Stimulated activated CD4-positive, alpha-beta T cell treated with anti-CD3 and anti-CD28 coated beads, Interleukin-12 subunit alpha, Interleukin-12 subunit beta, amount 100 ng/mL, for 48 hours (primary cell): ENCODE measurements at regions not wholly inside any gene's neighbourhood (a gene's known extent, or its start where the extent isn't known, plus 50 kb on each side); places are given as distances from the start of the nearest gene placed in this dataset.
"Not testable (repeated sequence)": the region's sequence is repeated elsewhere in the genome, so short reads cannot be mapped to it uniquely, and the experiment has no call there.

Source experiments
- DNase-seq, 3 donors: peaks; one replicate each; pipeline ENCODE4 v3.0.0-alpha.2; 2020; ENCODE audit warnings: low read depth in 2 of 3, low spot score in 1 of 3

DNA sequence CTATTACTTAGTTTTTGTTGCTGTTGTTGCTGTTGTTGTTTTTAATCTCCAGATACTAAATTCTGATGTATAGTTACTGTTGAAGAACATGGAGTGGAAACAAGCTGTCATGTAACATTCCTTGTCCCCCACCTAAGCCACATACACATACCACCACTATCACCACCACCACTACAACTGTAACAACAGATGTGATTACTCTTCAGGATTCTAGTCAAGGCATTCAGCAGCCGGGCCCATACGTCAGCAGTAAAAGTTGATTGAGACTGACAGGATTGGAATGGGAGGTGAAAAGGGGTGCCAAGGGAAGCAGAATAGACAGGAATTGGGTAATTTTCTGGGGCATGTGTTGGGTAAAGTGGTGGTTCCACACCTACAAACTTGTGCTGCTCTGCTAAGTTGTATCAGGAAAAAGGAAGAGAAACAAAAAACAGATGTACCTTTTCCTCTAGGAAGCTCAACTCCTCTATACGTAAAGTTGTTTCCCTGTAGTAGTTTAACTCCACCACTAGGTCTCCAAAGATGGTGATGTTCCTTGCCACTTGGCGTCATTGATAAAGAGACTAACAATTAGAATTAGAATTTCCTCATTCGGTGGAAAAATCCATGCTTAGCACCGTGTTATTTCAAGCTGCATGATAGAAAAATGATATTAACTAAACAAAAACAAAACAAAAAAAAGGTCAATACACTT is 138.6 kb downstream of the ARRDC3 start:
- DNase-seq = no peak

DNA sequence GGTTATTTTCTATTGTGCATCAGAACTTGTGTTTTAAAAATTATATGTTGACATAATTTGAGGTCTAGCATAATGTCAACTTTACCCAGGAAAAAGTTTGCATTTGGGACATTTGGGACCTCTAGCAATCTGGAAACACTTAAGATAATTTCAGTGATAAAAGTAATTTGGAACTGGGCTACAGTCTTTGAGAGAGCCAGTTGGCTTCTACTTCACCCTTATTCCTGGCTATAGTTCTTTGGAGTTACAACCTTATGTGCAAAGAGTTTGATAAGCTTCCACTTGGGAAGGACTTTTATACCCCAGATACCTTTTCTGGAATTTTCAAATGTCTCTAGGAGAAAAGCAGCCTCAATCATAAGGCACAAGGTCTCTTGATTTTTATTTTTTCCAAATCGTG is 139.3 kb downstream of the ARRDC3 start:
- no peak for DNase-seq

DNA sequence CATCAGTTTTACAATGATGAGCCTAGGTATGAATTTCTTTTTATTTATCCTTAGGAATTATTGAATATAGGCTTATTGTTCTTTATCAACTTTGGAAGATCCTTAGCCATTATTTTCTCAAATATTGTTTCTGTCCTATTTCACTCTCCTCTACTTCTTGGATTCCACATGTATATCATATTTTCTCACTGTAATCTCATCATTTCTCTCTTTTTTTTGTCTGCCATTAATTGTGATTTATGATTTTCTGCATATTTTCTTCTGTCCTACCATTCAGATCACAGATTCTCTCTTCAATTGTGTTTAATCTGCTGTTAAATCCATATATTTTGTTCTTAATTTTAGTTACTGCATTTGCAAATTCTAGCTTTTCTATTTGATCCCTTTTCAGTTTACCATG is 139.8 kb downstream of the ARRDC3 start:
- DNase-seq = no peak

DNA sequence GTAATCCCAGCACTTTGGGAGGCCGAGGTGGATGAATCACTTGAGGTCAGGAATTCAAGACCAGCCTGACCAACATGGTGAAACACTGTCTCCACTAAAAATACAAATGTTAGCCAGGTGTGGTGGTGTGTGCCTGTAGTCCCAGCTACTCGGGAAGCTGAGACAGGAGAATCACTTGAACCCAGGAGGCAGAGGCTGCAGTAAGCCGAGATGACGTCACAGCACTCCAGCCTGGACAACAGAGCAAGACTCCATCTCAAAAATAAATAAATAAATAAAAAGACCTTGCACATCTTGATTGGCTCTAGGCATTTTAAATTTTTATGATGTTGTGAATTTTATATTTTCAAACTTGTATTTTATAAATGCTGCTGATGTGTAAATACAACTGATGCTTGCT is 141.7 kb downstream of the ARRDC3 start:
- DNase-seq = not testable (repeated sequence)

DNA sequence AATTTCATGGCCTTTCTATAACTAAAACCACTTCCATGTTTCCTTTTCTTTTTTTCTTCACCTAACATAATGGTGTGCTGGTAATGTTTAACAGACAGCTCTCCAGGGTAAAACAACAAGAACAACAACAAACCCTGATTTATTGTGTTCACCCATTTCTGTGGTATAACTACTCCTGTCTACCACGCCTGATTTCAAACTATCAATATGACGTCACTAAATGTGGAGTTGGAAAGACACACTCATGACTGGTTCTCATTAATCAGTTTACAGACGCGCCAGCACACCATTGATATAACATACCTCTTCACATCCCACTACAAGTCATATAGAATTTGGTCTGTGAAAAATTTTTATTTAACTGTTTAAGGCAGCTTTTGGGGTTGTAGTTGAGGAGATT is 142.9 kb downstream of the ARRDC3 start:
- DNase-seq = no peak

DNA sequence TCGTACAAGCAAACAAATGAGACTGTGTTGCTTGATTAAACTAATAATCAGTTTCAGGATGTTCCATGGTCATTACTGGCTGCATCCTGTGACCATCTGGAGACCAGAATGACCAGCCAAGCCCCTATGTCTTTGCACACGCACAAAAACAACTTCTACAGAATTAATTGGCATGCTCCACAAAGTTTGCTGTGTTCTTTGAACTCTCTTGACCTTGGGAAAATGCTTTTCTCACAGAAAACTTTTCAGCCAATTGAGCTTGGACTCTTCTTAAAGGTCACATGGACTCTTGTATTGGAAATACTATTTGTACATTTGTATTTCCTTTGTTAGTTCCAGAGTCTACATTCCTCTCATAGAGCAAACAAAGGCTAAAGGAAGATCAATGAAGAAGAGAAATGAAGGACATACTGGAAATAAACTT is 147.8 kb downstream of the ARRDC3 start:
- no peak for DNase-seq

DNA sequence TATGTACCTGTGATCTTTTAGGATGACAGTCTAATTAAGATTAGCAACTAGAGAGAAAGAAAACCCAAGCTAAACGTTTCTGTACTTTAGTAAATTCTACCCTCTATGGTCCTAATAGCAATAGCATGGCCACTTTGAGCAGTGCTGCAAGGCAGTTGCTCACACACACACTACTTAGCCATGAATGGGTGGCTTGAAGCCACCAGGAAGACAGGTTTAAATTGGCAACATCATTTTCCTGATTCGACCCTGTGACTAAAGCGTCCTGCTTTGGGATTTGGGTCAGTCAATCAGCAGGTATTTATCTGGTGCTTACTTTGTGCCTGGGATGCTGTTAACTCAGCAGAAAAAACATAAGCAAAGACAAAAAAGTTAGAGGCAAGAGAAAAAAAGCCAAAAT is 150.6 kb downstream of the ARRDC3 start:
- DNase-seq = no peak

DNA sequence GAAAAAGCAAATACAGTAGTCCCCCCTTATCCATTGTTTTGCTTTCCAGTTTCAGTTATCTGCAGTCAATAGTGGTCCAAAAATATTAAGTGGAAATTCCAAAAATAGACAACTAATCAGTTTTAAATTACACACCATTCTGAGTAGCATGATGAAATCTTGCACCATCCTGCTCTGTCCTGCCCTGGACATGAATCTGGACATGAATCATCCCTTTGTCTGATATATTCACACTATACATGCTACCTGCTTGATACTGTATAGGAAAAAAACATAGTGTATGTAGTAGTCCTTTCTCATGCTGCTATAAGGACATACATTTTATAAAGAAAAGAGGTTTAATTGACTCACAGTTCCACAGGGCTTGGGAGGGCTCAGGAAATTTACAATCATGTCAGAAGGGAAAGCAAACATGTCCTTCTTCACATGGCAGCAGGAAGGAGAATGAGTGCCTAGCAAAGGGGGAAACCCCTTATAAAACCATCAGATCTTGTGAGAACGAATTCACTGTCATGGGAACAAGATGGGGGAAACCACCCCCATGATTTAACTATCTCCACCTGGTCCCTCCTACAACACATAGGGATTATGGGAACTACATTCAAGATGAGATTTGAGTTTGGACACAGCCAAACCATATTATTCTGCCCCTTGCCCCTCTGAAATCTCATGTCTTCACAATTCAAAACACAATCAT is 153.9 kb downstream of the ARRDC3 start:
- DNase-seq = no peak

DNA sequence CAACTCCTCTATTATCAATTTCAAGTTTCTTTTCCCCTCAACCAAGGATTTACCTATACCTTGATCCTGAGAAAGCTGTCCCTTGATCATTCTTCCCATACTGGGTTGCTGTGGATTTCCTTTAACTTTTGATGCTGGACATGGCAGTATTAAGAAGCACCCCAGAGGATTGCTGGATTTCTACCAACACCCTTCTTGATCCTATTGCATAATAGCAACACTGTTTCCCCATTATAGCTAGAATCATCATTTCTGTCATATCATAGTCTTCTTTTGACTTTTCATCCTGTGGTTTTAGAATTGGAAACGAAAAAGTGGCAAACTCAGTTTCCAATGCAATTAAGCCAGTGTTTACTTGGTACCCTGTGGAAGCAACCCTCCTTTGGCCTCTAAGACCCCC is 154.9 kb downstream of the ARRDC3 start:
- DNase-seq = no peak

DNA sequence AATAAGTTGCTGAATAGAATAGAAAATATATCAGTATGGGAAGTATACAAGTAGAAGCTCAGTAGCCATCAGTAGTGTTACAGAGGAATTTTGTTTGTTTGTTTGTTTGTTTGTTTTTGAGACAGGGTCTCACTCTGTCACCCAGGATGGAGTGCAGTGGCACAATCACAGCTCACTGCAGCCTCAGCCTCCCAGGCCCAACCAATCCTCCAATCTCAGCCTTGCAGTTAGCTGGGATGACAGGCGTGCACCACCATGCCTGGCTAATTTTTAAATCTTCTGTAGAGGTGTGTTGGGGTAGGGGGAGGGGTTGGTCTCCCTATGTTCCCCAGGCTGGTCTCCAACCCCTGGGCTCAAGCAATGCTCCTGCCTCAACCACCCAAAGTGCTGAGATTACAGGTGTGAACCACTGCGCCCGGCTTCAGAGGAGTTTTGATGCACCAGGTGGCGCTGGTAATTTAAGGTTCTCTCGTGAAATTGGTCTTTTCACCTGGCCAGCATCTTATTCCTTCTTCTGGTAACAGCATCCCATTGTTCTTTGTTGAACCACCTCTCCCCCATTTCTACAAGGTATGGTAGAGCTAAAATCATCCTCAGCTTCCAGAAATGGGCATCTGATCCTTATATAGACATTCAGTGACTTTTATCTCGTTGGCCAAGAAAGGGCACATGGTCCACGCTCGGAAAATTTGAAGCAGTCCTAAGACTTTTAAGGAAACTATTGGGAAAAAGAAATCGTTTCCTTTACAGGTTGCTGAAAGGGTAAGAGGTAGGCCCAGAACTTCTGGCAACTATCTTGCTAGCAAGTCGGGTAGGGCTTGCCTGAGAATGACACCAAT is 157.1 kb downstream of the ARRDC3 start:
- DNase-seq = peak; percentile 14 to 53 (median 44)

DNA sequence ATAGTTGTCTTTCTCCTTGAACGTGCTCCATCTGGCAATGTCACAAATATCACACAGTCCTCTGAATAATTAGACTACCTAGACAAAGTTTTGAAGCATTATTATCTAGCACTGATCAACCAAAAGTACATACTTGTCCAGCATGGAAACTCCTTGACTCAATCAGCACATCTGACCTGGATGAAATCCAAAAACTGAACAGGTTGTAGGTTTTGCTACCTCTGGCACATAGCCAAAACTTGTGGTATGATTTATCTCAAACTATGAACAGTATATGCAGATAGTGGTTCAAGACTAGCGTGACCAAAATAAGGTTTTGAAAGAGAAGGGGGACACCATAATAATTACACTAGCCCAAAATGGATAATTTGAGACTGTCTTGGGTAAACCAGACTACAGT is 158.1 kb downstream of the ARRDC3 start:
- DNase-seq = no peak

DNA sequence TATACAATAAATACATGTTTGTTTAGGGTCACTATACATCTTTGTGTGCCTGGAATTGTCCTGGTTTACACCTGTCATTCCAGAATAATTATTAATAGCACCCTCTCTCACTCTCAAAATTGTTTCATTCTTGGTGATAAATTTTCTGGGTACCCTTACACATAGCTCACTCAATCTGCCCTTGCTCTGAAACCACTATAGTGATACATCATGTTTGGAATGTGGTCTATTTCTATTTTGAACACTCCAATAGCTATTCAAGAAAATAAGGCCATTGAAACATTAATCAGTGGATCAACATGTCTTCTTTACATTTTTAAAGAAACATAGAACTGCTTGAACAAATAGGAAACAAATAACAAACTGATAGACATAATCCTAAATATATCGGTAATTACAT is 158.7 kb downstream of the ARRDC3 start:
- no peak for DNase-seq

DNA sequence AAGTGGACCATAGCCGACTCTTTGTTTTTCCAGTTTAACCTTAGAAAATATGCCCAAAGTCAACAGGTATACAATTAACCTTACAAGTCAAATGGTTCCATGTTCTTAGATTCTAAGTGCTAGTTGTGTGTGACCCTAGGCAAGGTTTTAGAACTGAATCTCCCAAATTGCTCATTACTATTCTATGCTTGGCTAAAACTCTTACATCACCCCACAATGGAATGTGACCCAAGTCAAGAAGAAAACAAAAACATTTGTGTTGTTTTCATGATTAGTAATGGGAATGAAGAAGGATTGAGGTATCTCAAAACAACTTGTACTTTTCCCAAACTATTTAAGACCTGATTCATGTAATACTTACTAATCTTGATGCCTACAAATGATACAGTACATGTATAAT is 159.2 kb downstream of the ARRDC3 start:
- DNase-seq = no peak

DNA sequence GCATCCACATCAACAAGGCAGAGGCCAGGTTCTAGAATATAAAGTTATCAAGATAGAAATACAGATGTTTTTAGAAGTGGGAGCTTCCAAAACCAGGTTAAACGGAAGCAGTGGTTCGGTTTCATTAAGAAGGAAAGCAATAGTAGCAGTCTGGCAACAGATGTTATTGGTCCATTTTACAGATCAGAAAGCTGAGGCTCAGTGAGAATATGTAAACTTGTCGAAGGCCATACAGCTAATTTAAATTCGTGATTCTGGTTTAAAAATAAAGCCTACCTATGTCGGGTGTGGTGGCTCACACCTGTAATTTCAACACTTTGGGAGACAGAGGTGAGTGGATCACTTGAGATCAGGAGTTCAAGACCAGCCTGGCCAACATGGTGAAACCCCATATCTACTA is 160.6 kb downstream of the ARRDC3 start:
- DNase-seq = no peak

DNA sequence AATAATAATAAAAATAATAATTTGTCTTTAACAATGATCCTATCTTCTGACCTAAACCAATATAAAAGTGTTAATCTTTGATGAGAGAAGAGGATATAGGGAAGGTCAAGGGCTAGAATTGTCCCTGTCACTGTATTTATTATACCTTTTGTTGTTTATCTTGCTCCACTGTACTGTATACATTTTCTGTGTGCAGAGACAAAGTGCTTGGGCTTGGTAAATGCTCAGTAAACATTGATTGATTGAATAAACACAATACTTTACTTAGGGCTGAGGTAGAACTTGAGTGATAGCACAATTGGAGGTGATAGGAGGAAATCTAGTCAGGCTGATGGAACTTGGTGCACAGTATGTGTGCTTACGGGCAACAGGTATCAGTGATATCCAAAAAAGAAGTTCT is 161.2 kb downstream of the ARRDC3 start:
- DNase-seq = no peak

DNA sequence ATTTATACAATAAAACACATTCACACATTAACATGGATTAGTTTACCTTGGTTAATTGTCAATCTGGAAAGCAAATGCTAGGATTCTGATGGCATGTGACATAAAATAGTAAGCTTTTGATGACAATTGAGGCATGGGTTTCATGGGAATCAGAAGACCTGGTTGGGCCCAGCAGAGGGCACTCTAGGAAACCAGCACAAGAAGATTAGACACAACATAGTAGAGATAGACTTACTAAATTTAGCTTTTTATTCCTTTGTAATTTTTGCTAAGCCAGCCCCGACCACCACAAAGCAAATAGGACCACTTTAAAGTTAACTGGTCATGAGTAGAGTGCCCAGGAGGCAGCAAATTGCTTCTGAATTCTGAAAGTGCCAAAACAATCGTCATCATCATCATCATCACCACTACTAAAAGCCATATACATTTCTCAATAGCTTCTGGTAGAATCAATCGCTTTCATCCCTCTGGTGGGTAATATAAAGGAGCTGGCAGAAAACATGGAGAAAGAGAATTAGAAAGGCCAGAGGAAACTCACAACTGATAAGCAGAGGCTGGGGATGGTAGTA is 163.2 kb downstream of the ARRDC3 start:
- DNase-seq = peak in 1 of 3 donors; percentile 8

DNA sequence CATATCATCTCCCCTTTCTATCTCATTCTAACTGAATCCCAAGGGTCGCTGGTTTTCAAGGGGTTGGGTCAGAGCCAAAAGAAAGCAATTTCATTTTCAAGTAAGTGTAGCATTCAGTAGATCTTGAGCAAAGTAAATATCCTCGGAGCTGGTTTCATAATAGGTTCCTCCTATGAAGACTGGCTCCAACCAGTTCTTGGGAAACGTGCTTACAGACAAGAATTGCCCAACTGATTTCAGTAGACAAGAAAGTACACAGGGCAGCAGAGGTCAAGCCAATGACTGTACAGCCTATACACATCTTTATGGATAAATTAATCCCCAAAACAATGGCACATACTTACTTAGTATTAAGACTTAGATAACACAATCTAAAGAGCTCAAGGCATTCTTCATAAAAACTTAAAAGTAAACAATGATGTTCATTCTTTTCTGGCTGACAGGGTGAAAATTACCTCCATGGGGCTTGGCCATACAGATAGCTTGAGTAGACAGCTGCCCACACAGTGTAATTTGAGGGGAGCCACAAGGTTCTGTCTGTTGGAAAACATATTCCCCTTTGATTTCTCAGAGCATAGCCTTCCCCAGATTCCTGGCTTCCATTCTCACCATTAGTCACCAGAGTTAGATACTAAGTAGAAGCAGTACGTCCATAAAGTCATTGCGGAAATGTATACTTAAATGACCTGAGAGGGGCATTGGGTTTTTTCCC is 163.9 kb downstream of the ARRDC3 start:
- DNase-seq = no peak

DNA sequence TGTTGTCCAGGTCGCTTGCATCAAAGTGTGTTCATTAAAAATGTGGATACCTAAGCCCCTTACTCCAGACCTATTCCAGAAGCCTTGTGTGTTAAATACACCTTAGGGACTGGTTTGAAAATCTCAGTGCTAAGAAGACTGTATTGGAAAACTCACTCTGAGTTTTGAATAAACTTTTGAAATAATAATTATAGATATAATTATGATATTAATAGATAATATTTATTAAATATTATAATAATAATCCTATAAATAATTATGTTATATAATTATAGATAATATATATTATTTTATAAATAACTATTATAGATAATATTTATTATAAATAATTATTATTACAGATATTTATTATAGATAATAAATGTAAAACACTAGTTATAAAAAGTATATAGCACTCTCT is 165.3 kb downstream of the ARRDC3 start:
- no peak for DNase-seq

DNA sequence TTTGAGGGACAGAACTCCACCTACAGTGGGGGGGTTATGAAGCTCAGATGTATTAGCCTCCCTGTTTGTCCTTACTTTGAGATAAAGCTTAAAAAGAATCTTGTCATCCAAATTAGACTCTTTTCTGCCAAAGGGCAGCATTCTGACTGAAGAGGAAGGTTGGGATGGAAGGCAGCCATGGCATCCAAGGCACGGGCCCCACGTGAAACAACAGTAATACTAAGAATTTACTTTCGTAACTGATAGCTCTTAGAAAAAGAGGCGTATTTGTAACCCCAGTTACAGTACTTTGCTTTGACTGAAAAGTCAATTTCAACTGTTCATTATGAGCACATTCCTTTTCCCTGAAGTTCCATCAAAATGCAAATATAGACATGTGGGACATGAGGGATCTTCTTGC is 168.5 kb downstream of the ARRDC3 start:
- no peak for DNase-seq
